Fibroblast of lung (primary cell): ENCODE measurements at regions not wholly inside any gene's neighbourhood (a gene's known extent, or its start where the extent isn't known, plus 50 kb on each side); places are given as distances from the start of the nearest gene placed in this dataset.

Experiments used
- DNase-seq, 2 donors: peaks; one replicate each; pipeline versions ENCODE4 v3.0.0 to v3.0.0-alpha.2; 2010; ENCODE audit warnings: low read depth in 2 of 2
- H2AFZ ChIP-seq: 2 replicates; pipeline ENCODE4 v1.5.1; 2012; ENCODE audit warnings: low read length, control low read depth, inconsistent platforms
- H3K27ac ChIP-seq: 2 replicates; pipeline ENCODE4 v1.5.1; 2011; ENCODE audit warnings: low read length, control low read depth; ENCODE audit not compliant: insufficient read depth
- H3K27me3 ChIP-seq: 2 replicates; pipeline ENCODE4 v1.5.1; 2011; ENCODE audit warnings: mild to moderate bottlenecking, low read length; ENCODE audit not compliant: control insufficient read depth, insufficient read depth
- H3K36me3 ChIP-seq: 2 replicates; pipeline ENCODE4 v1.5.1; 2011; ENCODE audit warnings: low read length; ENCODE audit not compliant: control insufficient read depth, insufficient read depth
- H3K4me1 ChIP-seq: 2 replicates; pipeline ENCODE4 v1.5.1; 2011; ENCODE audit warnings: low read length; ENCODE audit not compliant: control insufficient read depth, insufficient read depth; ENCODE audit errors: extremely low read depth
- H3K4me2 ChIP-seq: 2 replicates; pipeline ENCODE4 v1.5.1; 2011; ENCODE audit warnings: low read length, control low read depth; ENCODE audit not compliant: insufficient read depth; ENCODE audit errors: extremely low read depth
- H3K4me3 ChIP-seq, 4 experiments: fragments of 200-600 bp in 1 of 4; sonication (generic) in 1 of 4; replicated peaks in 1 of 4; 2 replicates each; pipeline ENCODE4 v1.5.1; 2011 to 2016; ENCODE audit warnings: low read length in 4 of 4, low read depth in 3 of 4, mild to moderate bottlenecking in 3 of 4, control low read depth in 2 of 4, inconsistent platforms in 1 of 4, mixed read lengths in 1 of 4; ENCODE audit not compliant: insufficient read depth in 1 of 4; ENCODE audit errors: control extremely low read depth in 1 of 4
- H3K79me2 ChIP-seq: 2 replicates; pipeline ENCODE4 v1.5.1; 2012; ENCODE audit warnings: mild to moderate bottlenecking, low read length, inconsistent platforms; ENCODE audit not compliant: control insufficient read depth, insufficient read depth
- H3K9ac ChIP-seq: 2 replicates; pipeline ENCODE4 v1.5.1; 2011; ENCODE audit warnings: mild to moderate bottlenecking, low read length, control low read depth; ENCODE audit not compliant: insufficient read depth
- H3K9me3 ChIP-seq: 2 replicates; pipeline ENCODE4 v1.5.1; 2012; ENCODE audit warnings: low read depth, low read length; ENCODE audit not compliant: control insufficient read depth, insufficient read depth
- H4K20me1 ChIP-seq: 2 replicates; pipeline ENCODE4 v1.5.1; 2011; ENCODE audit warnings: low read length; ENCODE audit not compliant: control insufficient read depth, insufficient read depth; ENCODE audit errors: extremely low read depth
- EZH2 ChIP-seq: IDR thresholded peaks from 2 replicates; pipeline ENCODE4 v1.5.1; 2012; ENCODE audit warnings: low read length, control low read depth, mild to moderate bottlenecking; ENCODE audit errors: missing control alignments
- TF ChIP-seq, protein P1 (sequence below), 2 donors: IDR thresholded peaks in 1 of 2; conservative IDR thresholded peaks in 1 of 2; 1 replicate in 1 of 2; 2 replicates in 1 of 2; pipeline ENCODE4 v1.5.1; 2011 to 2012; ENCODE audit warnings: low read length in 2 of 2, control low read depth in 1 of 2, inconsistent platforms in 1 of 2, low read depth in 1 of 2, mild to moderate bottlenecking in 1 of 2

DNA sequence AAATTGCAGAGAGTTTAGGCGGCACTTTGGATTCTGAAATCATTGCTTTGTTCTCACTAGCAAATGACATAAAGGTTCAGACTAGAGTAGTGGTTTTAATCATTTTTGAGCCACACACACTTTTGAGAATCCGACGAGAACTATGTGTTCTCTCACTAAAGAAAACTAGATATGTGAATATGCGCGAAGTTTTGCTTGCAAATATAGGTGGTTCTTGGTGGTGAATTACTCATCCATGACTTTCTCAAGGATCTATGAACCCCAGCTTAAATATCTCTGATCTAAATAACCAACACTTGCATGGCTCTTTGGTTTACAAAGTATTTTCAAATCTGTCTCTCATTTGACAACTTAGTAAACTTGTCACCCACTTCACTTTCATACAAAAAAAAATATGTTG lies 54.8 kb downstream of the NOG start:
- Histone ChIP-seq H3K79me2 (no peaks in the 10 kb centered on the region), H3K4me3 (no peak overlapping the region), H3K9me3 (no peaks in the 10 kb centered on the region), H3K27ac (no peak overlapping the region), H3K36me3 (no peaks in the 10 kb centered on the region), H3K4me2 (no peak overlapping the region), H2AFZ (no peak overlapping the region), H3K4me1 (no peaks in the 10 kb centered on the region), H3K27me3 (no peaks in the 10 kb centered on the region), H3K9ac (no peak overlapping the region), H4K20me1 (no peaks in the 10 kb centered on the region)
- TF ChIP-seq, protein P1, sequence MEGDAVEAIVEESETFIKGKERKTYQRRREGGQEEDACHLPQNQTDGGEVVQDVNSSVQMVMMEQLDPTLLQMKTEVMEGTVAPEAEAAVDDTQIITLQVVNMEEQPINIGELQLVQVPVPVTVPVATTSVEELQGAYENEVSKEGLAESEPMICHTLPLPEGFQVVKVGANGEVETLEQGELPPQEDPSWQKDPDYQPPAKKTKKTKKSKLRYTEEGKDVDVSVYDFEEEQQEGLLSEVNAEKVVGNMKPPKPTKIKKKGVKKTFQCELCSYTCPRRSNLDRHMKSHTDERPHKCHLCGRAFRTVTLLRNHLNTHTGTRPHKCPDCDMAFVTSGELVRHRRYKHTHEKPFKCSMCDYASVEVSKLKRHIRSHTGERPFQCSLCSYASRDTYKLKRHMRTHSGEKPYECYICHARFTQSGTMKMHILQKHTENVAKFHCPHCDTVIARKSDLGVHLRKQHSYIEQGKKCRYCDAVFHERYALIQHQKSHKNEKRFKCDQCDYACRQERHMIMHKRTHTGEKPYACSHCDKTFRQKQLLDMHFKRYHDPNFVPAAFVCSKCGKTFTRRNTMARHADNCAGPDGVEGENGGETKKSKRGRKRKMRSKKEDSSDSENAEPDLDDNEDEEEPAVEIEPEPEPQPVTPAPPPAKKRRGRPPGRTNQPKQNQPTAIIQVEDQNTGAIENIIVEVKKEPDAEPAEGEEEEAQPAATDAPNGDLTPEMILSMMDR (conservative IDR thresholded peaks at IDR 0.05 in 1 of 2, IDR thresholded peaks at IDR 0.05 in 1 of 2; ENCODE audit: low read depth in 1 of 2, low read length in 2 of 2) = no peak
- no peak for TF ChIP-seq EZH2
- DNase-seq = no peak

DNA sequence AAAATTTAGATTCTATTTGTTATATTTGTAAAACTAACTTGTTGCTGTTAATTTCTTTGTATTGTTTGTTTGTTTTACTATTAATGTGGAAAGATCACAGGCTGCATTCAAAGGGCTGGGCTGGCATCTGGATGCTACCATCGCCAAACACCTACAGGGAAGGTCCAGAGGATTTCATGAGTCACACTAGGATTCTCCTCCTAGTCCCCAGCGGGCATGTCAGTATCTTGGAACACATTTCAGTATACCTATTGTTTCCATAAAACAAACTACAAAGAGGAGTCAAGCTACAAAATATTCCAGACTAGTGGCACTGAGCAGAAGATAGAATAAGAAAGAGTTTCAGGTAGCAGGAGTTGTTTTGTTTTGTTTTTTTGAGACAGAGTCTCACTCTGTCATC lies 55.3 kb downstream of the NOG start:
- Histone ChIP-seq H3K79me2 (no peaks in the 10 kb centered on the region), H3K4me3 (no peak overlapping the region), H3K4me1 (no peaks in the 10 kb centered on the region), H3K9me3 (no peaks in the 10 kb centered on the region), H3K36me3 (no peaks in the 10 kb centered on the region), H3K4me2 (no peak overlapping the region), H3K27ac (no peak overlapping the region), H3K27me3 (no peaks in the 10 kb centered on the region), H2AFZ (no peak overlapping the region), H4K20me1 (no peaks in the 10 kb centered on the region), H3K9ac (no peak overlapping the region)
- TF ChIP-seq, protein P1 (conservative IDR thresholded peaks at IDR 0.05 in 1 of 2, IDR thresholded peaks at IDR 0.05 in 1 of 2; ENCODE audit: low read depth in 1 of 2, low read length in 2 of 2) = no peak
- no peak for TF ChIP-seq EZH2
- no peak for DNase-seq

DNA sequence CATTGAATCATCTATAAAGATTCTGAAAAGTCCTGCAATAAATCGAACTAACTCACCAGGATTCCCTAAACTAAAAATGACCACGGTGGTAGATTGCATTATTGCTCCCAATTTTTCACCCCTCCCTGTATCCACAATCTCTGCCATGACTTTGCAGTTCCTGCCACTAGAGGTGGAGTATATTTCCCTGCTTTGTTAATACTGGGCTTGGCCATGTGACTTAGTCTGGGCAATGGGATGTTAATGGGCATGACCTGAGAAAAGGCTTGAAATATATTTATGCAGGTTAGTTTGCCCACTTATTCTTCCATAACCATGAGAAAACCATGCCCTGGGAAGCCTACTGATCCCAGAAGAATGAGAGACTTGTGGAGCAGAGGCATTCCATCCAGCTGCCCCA lies 59.1 kb downstream of the NOG start:
- Histone ChIP-seq H3K4me1 (no peaks in the 10 kb centered on the region), H3K9me3 (no peaks in the 10 kb centered on the region), H3K27ac (no peak overlapping the region), H2AFZ (no peak overlapping the region), H3K4me3 (no peak overlapping the region), H3K9ac (no peak overlapping the region), H4K20me1 (no peaks in the 10 kb centered on the region), H3K27me3 (no peaks in the 10 kb centered on the region), H3K4me2 (no peak overlapping the region), H3K79me2 (no peaks in the 10 kb centered on the region), H3K36me3 (no peaks in the 10 kb centered on the region)
- no peak for TF ChIP-seq EZH2
- TF ChIP-seq, protein P1 (conservative IDR thresholded peaks at IDR 0.05 in 1 of 2, IDR thresholded peaks at IDR 0.05 in 1 of 2; ENCODE audit: low read depth in 1 of 2, low read length in 2 of 2) = no peak
- DNase-seq = no peak
